Caco-2 (cell line): ENCODE measurements at regions not wholly inside any gene's neighbourhood (a gene's known extent, or its start where the extent isn't known, plus 50 kb on each side); places are given as distances from the start of the nearest gene placed in this dataset.

Experiments
- BruUV-seq: library from RNA; stranded (reverse); fragments of 400-500 nt; replicated peaks from 2 replicates; lab custom pipeline; 2021; lab: Mats Ljungman, UMichigan
- CTCF ChIA-PET: fragments of 300-600 bp; sonication (Branson Sonifier 250); formaldehyde crosslinking; loops from one replicate; lab custom pipeline; 2022; ENCODE audit warnings: antibody characterized with exemption; lab: Charles Lee
- POLR2A ChIA-PET: fragments of 300-600 bp; sonication (Branson Sonifier 250); formaldehyde crosslinking; loops from one replicate; lab custom pipeline; 2022; ENCODE audit warnings: antibody characterized with exemption; lab: Charles Lee
- DNase-seq, 2 experiments: peaks; one replicate each; pipeline versions ENCODE4 v3.0.0 to v3.0.0-alpha.2; 2020 to 2022
- H3K27me3 ChIP-seq: replicated peaks from 2 replicates; pipeline ENCODE4 v1.6.0; 2011; ENCODE audit warnings: low read length; ENCODE audit not compliant: control insufficient read depth, insufficient read depth
- H3K36me3 ChIP-seq: 2 replicates; pipeline ENCODE4 v1.5.1; 2011; ENCODE audit warnings: low read length; ENCODE audit not compliant: control insufficient read depth, insufficient read depth
- H3K4me1 ChIP-seq: fragments of 250-450 bp; sonication (Bioruptor Pico); 2 replicates; pipeline ENCODE4 v1.5.1; 2020; ENCODE audit warnings: mild to moderate bottlenecking
- H3K4me3 ChIP-seq: 2 replicates; pipeline ENCODE4 v1.5.1; 2011; ENCODE audit warnings: low read depth, mild to moderate bottlenecking, control low read depth, low read length
- H3K9me3 ChIP-seq: fragments of 250-450 bp; sonication (Bioruptor Pico); 2 replicates; pipeline ENCODE4 v1.5.1; 2020; ENCODE audit warnings: mild to moderate bottlenecking, moderate library complexity
- H3K27ac Mint-ChIP-seq: one replicate; pipeline ENCODE4 v1.8.0; 2022; ENCODE audit warnings: mixed read lengths; ENCODE audit not compliant: unreplicated experiment
- H3K27me3 Mint-ChIP-seq: one replicate; pipeline ENCODE4 v1.8.0; 2022; ENCODE audit warnings: mixed read lengths; ENCODE audit not compliant: insufficient read depth, unreplicated experiment
- H3K36me3 Mint-ChIP-seq: one replicate; pipeline ENCODE4 v1.8.0; 2022; ENCODE audit warnings: mild to moderate bottlenecking, mixed read lengths; ENCODE audit not compliant: insufficient read depth, unreplicated experiment
- H3K4me1 Mint-ChIP-seq: one replicate; pipeline ENCODE4 v1.8.0; 2022; ENCODE audit warnings: low read depth, mixed read lengths; ENCODE audit not compliant: unreplicated experiment
- H3K4me3 Mint-ChIP-seq: one replicate; pipeline ENCODE4 v1.8.0; 2022; ENCODE audit warnings: mild to moderate bottlenecking, moderate library complexity, mixed read lengths; ENCODE audit not compliant: unreplicated experiment
- H3K9me3 Mint-ChIP-seq: one replicate; pipeline ENCODE4 v1.8.0; 2022; ENCODE audit warnings: mixed read lengths; ENCODE audit not compliant: unreplicated experiment
- intact Hi-C: fragments of 100-400 bp; cut with micrococcal nuclease; formaldehyde crosslinking; loops from one replicate; pipeline ENCODE4 v1.10.0; 2022; ENCODE audit not compliant: unreplicated experiment
- TF ChIP-seq, protein P1 (sequence below), 2 experiments: fragments of 200-600 bp in 1 of 2; IDR thresholded peaks; 1 replicate in 1 of 2; 2 replicates in 1 of 2; pipeline versions ENCODE4 v1.5.1 to v1.8.0; 2011 to 2022; ENCODE audit warnings: antibody characterized with exemption in 1 of 2, control low read depth in 1 of 2, inconsistent platforms in 1 of 2, low read depth in 1 of 2, low read length in 1 of 2, mild to moderate bottlenecking in 1 of 2, moderate library complexity in 1 of 2; ENCODE audit not compliant: insufficient read depth in 1 of 2, severe bottlenecking in 1 of 2, unreplicated experiment in 1 of 2

- TF ChIP-seq, protein P1, sequence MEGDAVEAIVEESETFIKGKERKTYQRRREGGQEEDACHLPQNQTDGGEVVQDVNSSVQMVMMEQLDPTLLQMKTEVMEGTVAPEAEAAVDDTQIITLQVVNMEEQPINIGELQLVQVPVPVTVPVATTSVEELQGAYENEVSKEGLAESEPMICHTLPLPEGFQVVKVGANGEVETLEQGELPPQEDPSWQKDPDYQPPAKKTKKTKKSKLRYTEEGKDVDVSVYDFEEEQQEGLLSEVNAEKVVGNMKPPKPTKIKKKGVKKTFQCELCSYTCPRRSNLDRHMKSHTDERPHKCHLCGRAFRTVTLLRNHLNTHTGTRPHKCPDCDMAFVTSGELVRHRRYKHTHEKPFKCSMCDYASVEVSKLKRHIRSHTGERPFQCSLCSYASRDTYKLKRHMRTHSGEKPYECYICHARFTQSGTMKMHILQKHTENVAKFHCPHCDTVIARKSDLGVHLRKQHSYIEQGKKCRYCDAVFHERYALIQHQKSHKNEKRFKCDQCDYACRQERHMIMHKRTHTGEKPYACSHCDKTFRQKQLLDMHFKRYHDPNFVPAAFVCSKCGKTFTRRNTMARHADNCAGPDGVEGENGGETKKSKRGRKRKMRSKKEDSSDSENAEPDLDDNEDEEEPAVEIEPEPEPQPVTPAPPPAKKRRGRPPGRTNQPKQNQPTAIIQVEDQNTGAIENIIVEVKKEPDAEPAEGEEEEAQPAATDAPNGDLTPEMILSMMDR (IDR thresholded peaks at IDR 0.05; ENCODE audit: insufficient read depth in 1 of 2, low read depth in 1 of 2, low read length in 1 of 2, severe bottlenecking in 1 of 2, unreplicated experiment in 1 of 2), result no peak
- Mint-ChIP-seq H3K4me3 (no peak overlapping the region), H3K27ac (no peak overlapping the region), H3K9me3 (no peaks in the 10 kb centered on the region), H3K27me3 (peaks cover 11% of the 10 kb centered on the region), H3K4me1 (no peaks in the 10 kb centered on the region), H3K36me3 (no peaks in the 10 kb centered on the region)
- Histone ChIP-seq H3K4me1 (no peaks in the 10 kb centered on the region), H3K9me3 (no peaks in the 10 kb centered on the region), H3K4me3 (no peak overlapping the region), H3K36me3 (no peaks in the 10 kb centered on the region), H3K27me3 (no peaks in the 10 kb centered on the region)
- DNase-seq, result no peak
- intact Hi-C loops, result no loop called here
- CTCF ChIA-PET, result no interaction called here
- POLR2A ChIA-PET, result no interaction called here
- no TSS peak for BruUV-seq
Observed at GRCh38 chr5:2105141-2105540, 222.4 kb upstream of the IRX4 start.

GRCh38 chr5:2103940-2104339 lies 221.2 kb upstream of the IRX4 start:
- ChIA-PET CTCF (no interaction called here), POLR2A (no interaction called here)
- peaks cover 11% of the 10 kb centered on the region for H3K27me3 Mint-ChIP-seq
- BruUV-seq, result no TSS peak
- intact Hi-C loops, result no loop called here
- Histone ChIP-seq H3K4me3 (no peak overlapping the region), H3K27me3 (no peaks in the 10 kb centered on the region), H3K4me1 (no peaks in the 10 kb centered on the region), H3K9me3 (no peaks in the 10 kb centered on the region), H3K36me3 (no peaks in the 10 kb centered on the region)
- TF ChIP-seq, protein P1 (IDR thresholded peaks at IDR 0.05; ENCODE audit: insufficient read depth in 1 of 2, low read depth in 1 of 2, low read length in 1 of 2, severe bottlenecking in 1 of 2, unreplicated experiment in 1 of 2), result no peak
- H3K36me3 Mint-ChIP-seq, result no peaks in the 10 kb centered on the region
- H3K4me3 Mint-ChIP-seq, result no peak overlapping the region
- no peak for DNase-seq
- no peaks in the 10 kb centered on the region for H3K4me1 Mint-ChIP-seq
- H3K9me3 Mint-ChIP-seq, result no peaks in the 10 kb centered on the region
- H3K27ac Mint-ChIP-seq, result no peak overlapping the region

DNA sequence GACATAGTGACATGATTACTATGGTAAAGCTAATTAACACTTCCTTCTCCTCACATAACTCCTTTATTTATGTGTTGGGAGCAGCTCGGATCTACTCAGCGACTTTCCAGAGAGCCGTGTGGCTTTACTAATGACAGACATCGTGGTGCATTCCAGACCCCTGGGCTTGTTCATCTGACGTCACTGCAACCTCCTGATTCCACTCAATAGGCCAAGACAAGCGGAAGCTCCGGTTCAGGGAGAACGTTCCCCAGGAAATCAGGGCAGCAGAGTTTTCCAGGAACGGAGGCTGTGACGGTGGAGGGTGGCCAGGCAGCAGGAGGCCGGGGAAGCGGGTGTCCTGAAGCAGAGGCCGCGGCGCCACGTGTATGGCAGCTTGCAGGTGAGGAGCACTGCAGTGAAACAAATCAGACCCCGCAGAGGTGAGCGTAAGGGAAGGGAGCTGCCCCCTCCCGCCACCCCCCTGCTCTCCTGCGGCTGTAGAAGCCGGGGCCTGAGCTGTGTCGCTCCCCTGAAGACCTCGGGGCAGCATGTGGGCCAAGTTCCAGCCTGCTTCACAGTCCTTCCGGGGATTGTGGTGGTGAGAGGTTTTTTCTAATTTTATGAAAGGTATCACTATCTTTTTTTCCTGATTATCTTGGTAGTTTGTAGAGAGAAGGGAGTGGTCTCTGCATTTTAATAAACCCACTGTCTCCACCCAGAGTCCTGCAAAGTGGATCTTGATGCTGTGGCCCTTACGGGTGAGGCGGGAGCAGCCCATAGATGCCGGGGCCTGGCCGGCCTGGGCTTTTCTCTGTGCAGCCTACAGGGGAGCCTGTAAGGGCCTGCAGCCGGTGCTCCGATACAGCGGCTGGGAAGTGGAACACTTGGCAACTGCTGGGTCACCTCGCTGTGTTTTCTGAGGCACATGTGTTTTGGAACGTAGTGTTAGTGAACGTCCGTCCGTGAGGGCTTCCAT lies 220.4 kb upstream of the IRX4 start:
- Mint-ChIP-seq H3K27ac (no peak overlapping the region), H3K36me3 (no peaks in the 10 kb centered on the region), H3K9me3 (no peaks in the 10 kb centered on the region), H3K4me1 (no peaks in the 10 kb centered on the region), H3K27me3 (peaks cover 11% of the 10 kb centered on the region), H3K4me3 (no peak overlapping the region)
- Histone ChIP-seq H3K9me3 (no peaks in the 10 kb centered on the region), H3K4me3 (no peak overlapping the region), H3K4me1 (no peaks in the 10 kb centered on the region), H3K27me3 (no peaks in the 10 kb centered on the region), H3K36me3 (no peaks in the 10 kb centered on the region)
- no peak for DNase-seq
- intact Hi-C loops, result no loop called here
- ChIA-PET POLR2A (no interaction called here), CTCF (no interaction called here)
- BruUV-seq, result no TSS peak
- TF ChIP-seq, protein P1 (IDR thresholded peaks at IDR 0.05; ENCODE audit: insufficient read depth in 1 of 2, low read depth in 1 of 2, low read length in 1 of 2, severe bottlenecking in 1 of 2, unreplicated experiment in 1 of 2), result no peak
